ENCODE measurements at regions not wholly inside any gene's neighbourhood (a gene's known extent, or its start where the extent isn't known, plus 50 kb on each side); places are given as distances from the start of the nearest gene placed in this dataset.
A peak's percentile ranks its signal among the peaks of the same experiment; 100 is the strongest.
"Not testable (repeated sequence)": the region's sequence is repeated elsewhere in the genome, so short reads cannot be mapped to it uniquely, and the experiment has no call there.

DNA sequence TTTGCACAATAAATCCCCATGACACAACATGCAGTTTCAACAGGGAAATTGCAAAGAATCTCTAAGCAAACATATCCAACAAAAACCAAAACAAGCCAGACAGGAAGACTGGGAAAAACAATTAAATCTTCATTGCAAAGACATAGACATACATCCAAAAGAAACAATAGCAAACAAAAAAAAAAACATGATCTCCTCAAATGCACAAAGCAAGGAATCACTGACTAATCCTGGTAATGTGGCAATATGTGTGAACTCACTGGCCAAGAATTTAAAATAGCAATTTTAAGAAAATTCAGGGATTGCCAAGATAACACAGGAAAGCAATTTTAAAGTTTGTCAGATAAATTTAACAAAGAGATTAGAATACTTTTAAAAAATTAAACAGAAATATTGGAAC, 520.1 kb upstream of the SMC2 start:
- DNase-seq = peak; percentile 19
- H3K36me3 ChIP-seq (replicated peaks) = no peaks in the 10 kb centered on the region
- H3K27ac ChIP-seq = no peak overlapping the region
- no peaks in the 10 kb centered on the region for H3K27me3 ChIP-seq (replicated peaks)
- in situ Hi-C loops (cut with HindIII; ENCODE audit: low pct_ligation_motif_present, low sequenced_read_pairs) = no loop called here
- TF ChIP-seq, protein P1, sequence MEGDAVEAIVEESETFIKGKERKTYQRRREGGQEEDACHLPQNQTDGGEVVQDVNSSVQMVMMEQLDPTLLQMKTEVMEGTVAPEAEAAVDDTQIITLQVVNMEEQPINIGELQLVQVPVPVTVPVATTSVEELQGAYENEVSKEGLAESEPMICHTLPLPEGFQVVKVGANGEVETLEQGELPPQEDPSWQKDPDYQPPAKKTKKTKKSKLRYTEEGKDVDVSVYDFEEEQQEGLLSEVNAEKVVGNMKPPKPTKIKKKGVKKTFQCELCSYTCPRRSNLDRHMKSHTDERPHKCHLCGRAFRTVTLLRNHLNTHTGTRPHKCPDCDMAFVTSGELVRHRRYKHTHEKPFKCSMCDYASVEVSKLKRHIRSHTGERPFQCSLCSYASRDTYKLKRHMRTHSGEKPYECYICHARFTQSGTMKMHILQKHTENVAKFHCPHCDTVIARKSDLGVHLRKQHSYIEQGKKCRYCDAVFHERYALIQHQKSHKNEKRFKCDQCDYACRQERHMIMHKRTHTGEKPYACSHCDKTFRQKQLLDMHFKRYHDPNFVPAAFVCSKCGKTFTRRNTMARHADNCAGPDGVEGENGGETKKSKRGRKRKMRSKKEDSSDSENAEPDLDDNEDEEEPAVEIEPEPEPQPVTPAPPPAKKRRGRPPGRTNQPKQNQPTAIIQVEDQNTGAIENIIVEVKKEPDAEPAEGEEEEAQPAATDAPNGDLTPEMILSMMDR (IDR thresholded peaks at IDR 0.05; ENCODE audit: low read depth, low read length, missing control alignments) = no peak
- H3K4me3 ChIP-seq (ENCODE audit: low read depth, low read length) = no peak overlapping the region

DNA sequence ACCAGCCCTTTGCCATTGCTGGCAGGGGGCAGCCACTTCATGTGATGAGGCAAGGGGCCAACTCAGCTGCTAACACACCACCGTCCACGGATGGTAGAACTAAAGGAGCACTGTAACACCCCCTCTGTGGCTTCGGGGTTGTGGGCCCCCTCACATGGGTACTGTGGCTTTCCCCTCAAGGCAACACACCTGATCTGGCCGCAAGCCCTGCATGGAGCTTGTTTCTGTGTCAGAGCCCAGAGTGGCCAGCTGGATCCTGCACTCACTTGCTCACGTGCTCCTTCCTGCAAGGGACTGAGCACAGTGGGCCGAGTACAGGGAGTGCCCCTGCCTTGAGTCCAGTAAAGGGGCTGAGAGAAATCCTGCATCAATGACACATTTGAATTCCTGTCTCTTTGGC, 507.4 kb upstream of the SMC2 start:
- DNase-seq = no peak
- H3K27me3 ChIP-seq (replicated peaks) = no peaks in the 10 kb centered on the region
- H3K27ac ChIP-seq = no peak overlapping the region
- in situ Hi-C loops (cut with HindIII; ENCODE audit: low pct_ligation_motif_present, low sequenced_read_pairs) = no loop called here
- no peaks in the 10 kb centered on the region for H3K36me3 ChIP-seq (replicated peaks)
- TF ChIP-seq, protein P1 (IDR thresholded peaks at IDR 0.05; ENCODE audit: low read depth, low read length, missing control alignments) = no peak
- no peak overlapping the region for H3K4me3 ChIP-seq (ENCODE audit: low read depth, low read length)

DNA sequence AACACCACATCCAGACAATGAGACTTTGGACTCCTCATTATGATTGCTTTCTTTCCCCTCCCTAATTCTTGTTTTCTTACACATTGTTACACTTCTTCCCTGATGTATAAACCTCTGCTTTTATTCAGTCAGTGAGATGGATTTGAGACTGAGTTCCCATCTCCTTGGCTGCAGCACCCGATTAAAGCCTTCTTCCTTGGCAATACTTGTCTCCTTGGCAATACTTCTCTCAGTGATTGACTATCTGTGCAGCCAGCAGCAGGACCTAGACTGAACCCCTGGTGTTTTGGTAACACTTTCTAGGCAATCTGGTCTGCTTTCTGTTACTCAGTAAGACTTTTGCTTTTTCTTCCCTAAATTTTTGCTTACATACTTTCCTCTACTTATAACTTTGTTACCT, 492.8 kb upstream of the SMC2 start:
- DNase-seq = no peak
- TF ChIP-seq, protein P1 (IDR thresholded peaks at IDR 0.05; ENCODE audit: low read depth, low read length, missing control alignments) = no peak

DNA sequence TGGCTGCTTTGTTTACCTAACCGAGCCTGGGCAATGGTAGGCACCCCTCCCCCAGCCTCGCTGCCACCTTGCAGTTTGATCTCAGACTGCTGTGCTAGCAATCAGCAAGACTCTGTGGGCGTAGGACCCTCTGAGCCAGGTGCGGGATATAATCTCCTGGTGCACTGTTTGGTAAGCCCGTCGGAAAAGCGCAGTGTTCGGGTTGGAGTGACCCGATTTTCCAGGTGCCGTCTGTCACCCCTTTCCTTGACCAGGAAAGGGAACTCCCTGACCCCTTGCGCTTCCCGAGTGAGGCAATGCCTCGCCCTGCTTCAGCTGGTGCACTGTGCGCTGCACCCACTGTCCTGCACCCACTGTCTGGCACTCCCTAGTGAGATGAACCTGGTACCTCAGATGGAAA, 482.2 kb upstream of the SMC2 start:
- in situ Hi-C loops (cut with HindIII; ENCODE audit: low pct_ligation_motif_present, low sequenced_read_pairs); H3K4me3 ChIP-seq (ENCODE audit: low read depth, low read length); H3K36me3 ChIP-seq (replicated peaks); H3K27ac ChIP-seq; H3K27me3 ChIP-seq (replicated peaks); DNase-seq: not testable (repeated sequence)

More for the DNA sequence above, 492.8 kb upstream of the SMC2 start:
- Histone ChIP-seq H3K4me3 (ENCODE audit: low read depth, low read length) (no peak overlapping the region), H3K36me3 (replicated peaks) (no peaks in the 10 kb centered on the region), H3K27ac (no peak overlapping the region), H3K27me3 (replicated peaks) (no peaks in the 10 kb centered on the region)
- in situ Hi-C loops (cut with HindIII; ENCODE audit: low pct_ligation_motif_present, low sequenced_read_pairs) = no loop called here

DNA sequence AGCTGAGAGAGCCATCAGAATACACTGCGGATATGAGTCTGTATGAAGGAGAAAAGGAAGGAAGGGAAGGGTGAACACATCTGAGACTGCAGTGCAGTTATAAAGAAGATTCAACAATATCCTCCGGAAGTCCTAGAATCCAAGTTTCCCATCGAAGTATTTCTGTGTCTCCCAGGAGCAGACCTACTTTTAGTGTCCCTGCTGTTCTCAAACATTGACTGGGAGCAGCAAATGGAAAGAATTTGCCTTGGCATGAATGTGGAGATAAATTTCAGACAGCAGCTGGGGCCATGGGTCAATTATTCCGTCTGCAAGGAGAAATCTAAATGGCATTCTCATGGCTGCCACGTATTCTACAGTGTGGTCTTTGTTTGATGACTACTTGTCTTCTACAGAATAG, 478.1 kb upstream of the SMC2 start:
- DNase-seq = no peak
- TF ChIP-seq, protein P1 (IDR thresholded peaks at IDR 0.05; ENCODE audit: low read depth, low read length, missing control alignments) = no peak

DNA sequence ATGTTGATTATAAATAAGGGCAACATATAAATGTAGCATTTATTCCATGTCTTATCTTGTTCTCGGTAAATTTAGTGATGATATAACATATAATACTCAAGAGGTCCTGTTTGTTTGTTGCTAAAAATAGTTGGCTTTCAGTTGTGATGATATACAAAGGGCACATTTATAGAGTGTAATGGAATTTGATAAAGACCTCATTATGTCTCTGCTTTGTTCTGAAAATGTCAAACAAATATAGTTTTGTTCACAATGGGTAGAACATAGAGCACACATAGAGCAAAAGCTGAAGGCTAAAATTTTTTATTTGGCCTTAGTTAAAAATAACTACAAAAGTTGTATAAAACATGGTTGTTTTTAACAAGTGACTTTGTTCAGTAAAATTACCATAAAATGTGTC, 477.1 kb upstream of the SMC2 start:
- TF ChIP-seq, protein P1 (IDR thresholded peaks at IDR 0.05; ENCODE audit: low read depth, low read length, missing control alignments) = no peak
- no peaks in the 10 kb centered on the region for H3K36me3 ChIP-seq (replicated peaks)
- no peak overlapping the region for H3K27ac ChIP-seq
- H3K4me3 ChIP-seq (ENCODE audit: low read depth, low read length) = no peak overlapping the region
- DNase-seq = no peak
- H3K27me3 ChIP-seq (replicated peaks) = no peaks in the 10 kb centered on the region
- in situ Hi-C loops (cut with HindIII; ENCODE audit: low pct_ligation_motif_present, low sequenced_read_pairs) = no loop called here

More for the DNA sequence above, 478.1 kb upstream of the SMC2 start:
- Histone ChIP-seq H3K36me3 (replicated peaks) (no peaks in the 10 kb centered on the region), H3K27ac (no peak overlapping the region), H3K27me3 (replicated peaks) (no peaks in the 10 kb centered on the region), H3K4me3 (ENCODE audit: low read depth, low read length) (no peak overlapping the region)
- in situ Hi-C loops (cut with HindIII; ENCODE audit: low pct_ligation_motif_present, low sequenced_read_pairs) = no loop called here

All from brain microvascular endothelial cell (primary cell).